ENCODE measurements at regions not wholly inside any gene's neighbourhood (a gene's known extent, or its start where the extent isn't known, plus 50 kb on each side); places are given as distances from the start of the nearest gene placed in this dataset.

- no peak for DNase-seq
Observed at GRCh38 chr18:75563150-75563549, 135.6 kb upstream of the SMIM21 start.

GRCh38 chr18:75562216-75562615 lies 134.7 kb upstream of the SMIM21 start:
- DNase-seq = no peak

GRCh38 chr18:75558790-75559189 lies 131.3 kb upstream of the SMIM21 start:
- no peak for DNase-seq

- DNase-seq = no peak
Observed at GRCh38 chr18:75556841-75557240, 129.3 kb upstream of the SMIM21 start.

GRCh38 chr18:75554644-75555185 lies 127.2 kb upstream of the SMIM21 start:
- DNase-seq = no peak

GRCh38 chr18:75554176-75554575 lies 126.7 kb upstream of the SMIM21 start:
- no peak for DNase-seq

- DNase-seq = no peak
Observed at GRCh38 chr18:75553021-75553420, 125.5 kb upstream of the SMIM21 start.

- no peak for DNase-seq
Observed at GRCh38 chr18:75551071-75551470, 123.6 kb upstream of the SMIM21 start.

GRCh38 chr18:75548353-75548905 lies 120.9 kb upstream of the SMIM21 start:
- DNase-seq = no peak

GRCh38 chr18:75546964-75547363 lies 119.5 kb upstream of the SMIM21 start:
- DNase-seq = no peak

- DNase-seq = no peak
Observed at GRCh38 chr18:75545189-75545588, 117.7 kb upstream of the SMIM21 start.

GRCh38 chr18:75544496-75544895 lies 117.0 kb upstream of the SMIM21 start:
- no peak for DNase-seq

- DNase-seq = no peak
Observed at GRCh38 chr18:75544051-75544481, 116.6 kb upstream of the SMIM21 start.

GRCh38 chr18:75538727-75539126 lies 111.2 kb upstream of the SMIM21 start:
- no peak for DNase-seq

GRCh38 chr18:75533950-75534349 lies 106.4 kb upstream of the SMIM21 start:
- DNase-seq = no peak

- DNase-seq = no peak
Observed at GRCh38 chr18:75533209-75533608, 105.7 kb upstream of the SMIM21 start.

- no peak for DNase-seq
Observed at GRCh38 chr18:75531851-75532459, 104.5 kb upstream of the SMIM21 start.

GRCh38 chr18:75531212-75531850 lies 103.8 kb upstream of the SMIM21 start:
- DNase-seq = no peak

GRCh38 chr18:75530566-75531211 lies 103.2 kb upstream of the SMIM21 start:
- no peak for DNase-seq

GRCh38 chr18:75530118-75530517 lies 102.6 kb upstream of the SMIM21 start:
- DNase-seq = no peak

GRCh38 chr18:75529394-75529793 lies 101.9 kb upstream of the SMIM21 start:
- DNase-seq = no peak

GRCh38 chr18:75527848-75528685 lies 100.6 kb upstream of the SMIM21 start:
- DNase-seq = no peak

- DNase-seq = no peak
Observed at GRCh38 chr18:75526038-75526437, 98.5 kb upstream of the SMIM21 start.
